ENCODE measurements at regions not wholly inside any gene's neighbourhood (a gene's known extent, or its start where the extent isn't known, plus 50 kb on each side); places are given as distances from the start of the nearest gene placed in this dataset.
"Not testable (repeated sequence)": the region's sequence is repeated elsewhere in the genome, so short reads cannot be mapped to it uniquely, and the experiment has no call there.

DNA sequence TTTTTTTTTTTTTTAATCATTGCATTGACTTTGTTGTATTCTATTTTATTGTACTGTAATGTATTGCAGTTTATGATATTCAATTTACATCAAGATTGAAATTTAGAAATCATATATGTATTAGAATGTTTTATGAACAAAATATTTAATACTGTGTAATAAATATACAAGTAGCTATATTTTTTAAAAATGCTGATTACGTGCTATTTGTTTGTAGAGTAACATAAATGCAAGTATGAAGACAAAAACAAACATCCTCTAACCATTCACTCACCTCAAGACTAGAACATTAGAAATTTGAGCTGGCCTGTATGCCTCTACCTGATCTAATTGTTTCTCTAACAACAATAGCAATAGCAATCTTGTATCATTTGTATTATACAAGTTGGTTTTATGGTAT is 290.3 kb downstream of the GATA3 start:
- in situ Hi-C loops (cut with MboI; ENCODE audit: low pct_unique_long_range_greater_than_20kb, low sequenced_read_pairs, unreplicated experiment) = no loop called here
- TF ChIP-seq, protein P1, sequence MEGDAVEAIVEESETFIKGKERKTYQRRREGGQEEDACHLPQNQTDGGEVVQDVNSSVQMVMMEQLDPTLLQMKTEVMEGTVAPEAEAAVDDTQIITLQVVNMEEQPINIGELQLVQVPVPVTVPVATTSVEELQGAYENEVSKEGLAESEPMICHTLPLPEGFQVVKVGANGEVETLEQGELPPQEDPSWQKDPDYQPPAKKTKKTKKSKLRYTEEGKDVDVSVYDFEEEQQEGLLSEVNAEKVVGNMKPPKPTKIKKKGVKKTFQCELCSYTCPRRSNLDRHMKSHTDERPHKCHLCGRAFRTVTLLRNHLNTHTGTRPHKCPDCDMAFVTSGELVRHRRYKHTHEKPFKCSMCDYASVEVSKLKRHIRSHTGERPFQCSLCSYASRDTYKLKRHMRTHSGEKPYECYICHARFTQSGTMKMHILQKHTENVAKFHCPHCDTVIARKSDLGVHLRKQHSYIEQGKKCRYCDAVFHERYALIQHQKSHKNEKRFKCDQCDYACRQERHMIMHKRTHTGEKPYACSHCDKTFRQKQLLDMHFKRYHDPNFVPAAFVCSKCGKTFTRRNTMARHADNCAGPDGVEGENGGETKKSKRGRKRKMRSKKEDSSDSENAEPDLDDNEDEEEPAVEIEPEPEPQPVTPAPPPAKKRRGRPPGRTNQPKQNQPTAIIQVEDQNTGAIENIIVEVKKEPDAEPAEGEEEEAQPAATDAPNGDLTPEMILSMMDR (IDR thresholded peaks at IDR 0.05; ENCODE audit: extremely low read depth, insufficient read depth, missing control alignments) = no peak
- no peak for DNase-seq (ENCODE audit: low spot score)

DNA sequence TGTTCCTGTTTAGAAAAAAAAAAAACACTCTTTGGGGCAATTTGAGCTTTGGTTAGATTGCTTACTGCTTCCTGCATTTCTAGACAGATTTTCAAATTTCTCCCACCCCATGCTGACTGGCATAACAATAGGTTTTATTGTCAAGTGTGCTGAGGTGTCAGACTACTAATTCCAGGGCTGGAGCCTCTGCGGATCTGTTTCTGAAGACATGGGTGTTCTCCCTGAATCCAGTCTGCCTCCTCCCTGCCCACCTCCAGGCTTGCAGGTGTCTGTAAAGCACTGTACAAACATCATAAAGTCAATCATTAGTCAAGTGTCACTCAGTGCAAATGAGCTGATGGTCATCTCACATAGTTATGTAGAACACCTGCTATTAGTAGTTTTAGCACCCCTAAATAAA is 292.4 kb downstream of the GATA3 start:
- DNase-seq (ENCODE audit: low spot score) = no peak
- in situ Hi-C loops (cut with MboI; ENCODE audit: low pct_unique_long_range_greater_than_20kb, low sequenced_read_pairs, unreplicated experiment) = no loop called here
- TF ChIP-seq, protein P1 (IDR thresholded peaks at IDR 0.05; ENCODE audit: extremely low read depth, insufficient read depth, missing control alignments) = no peak

DNA sequence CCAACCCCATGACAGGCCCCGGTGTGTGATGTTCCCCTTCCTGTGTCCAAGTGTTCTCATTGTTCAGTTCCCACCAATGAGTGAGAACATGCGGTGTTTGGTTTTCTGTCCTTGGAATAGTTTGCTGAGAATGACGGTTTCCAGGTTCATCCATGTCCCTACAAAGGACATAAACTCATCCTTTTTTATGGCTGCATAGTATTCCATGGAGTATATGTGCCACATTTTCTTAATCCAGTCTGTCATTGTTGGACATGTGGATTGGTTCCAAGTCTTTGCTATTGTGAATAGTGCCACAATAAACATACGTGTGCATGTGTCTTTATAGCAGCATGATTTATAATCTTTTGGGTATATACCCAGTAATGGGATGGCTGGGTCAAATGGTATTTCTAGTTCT is 293.1 kb downstream of the GATA3 start:
- in situ Hi-C loops (cut with MboI; ENCODE audit: low pct_unique_long_range_greater_than_20kb, low sequenced_read_pairs, unreplicated experiment); DNase-seq (ENCODE audit: low spot score): not testable (repeated sequence)

DNA sequence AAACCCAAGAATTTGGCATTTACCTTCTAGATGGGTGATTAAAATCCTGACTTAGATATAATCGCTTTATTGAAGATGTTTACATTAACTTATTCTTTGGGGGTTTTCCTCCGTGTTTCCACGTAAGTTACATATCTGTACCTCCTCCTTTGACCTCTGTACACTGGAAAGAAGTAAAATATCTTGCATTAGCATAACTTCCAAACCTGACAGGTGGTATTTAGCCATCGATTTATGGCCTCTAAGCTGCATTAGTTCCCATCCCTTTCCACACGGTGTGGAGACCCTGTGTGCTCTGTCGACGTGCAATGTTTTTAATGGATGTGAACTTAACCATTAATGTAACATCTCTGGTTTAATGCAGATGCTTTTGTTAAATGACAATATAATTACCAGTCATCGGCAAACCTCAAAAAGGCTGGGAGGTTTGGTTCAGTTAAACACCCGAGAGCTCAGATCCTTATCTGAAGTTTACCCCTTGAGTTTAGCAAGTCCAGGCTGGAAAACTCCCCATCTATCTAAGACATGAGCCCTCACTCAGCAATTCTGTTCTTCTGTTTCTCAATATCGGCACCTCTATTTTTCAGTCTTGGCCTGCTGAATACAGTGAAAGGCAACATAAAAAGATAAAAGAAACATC is 295.2 kb downstream of the GATA3 start:
- in situ Hi-C loops (cut with MboI; ENCODE audit: low pct_unique_long_range_greater_than_20kb, low sequenced_read_pairs, unreplicated experiment) = no loop called here
- TF ChIP-seq, protein P1 (IDR thresholded peaks at IDR 0.05; ENCODE audit: extremely low read depth, insufficient read depth, missing control alignments) = no peak
- DNase-seq (ENCODE audit: low spot score) = no peak

DNA sequence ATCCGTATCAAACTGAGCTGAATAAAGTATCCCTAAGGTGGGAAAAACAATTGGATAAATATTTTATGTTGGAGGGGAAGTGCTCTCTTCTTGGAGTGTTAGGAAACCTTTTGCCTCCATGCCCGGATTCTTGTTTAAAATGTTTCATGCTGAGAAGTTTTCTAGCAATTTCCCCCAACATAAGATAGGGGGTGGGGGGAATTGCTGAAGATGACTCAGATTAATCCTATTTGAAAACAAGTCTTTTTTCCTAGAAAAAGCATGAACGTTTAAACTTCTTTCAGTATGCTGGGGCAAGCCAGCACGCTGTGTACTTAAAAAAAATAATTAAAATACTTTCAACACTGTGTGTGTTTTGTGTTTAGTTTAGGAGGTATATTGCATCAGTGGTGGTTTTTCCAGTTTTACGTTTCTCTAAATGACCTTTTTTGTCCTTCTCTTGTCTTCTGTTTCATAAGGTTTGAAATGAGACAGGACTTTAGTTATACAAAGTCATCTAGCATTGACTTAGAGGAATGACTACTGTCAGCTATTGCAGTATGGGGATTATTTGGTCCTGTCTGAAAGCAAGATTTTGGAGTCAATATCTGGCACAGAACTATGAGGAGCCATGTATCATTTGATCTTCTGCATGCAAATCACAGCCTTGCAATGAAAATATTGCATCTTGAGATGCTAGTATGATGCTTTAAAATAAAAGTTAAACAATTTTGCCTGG is 295.9 kb downstream of the GATA3 start:
- DNase-seq (ENCODE audit: low spot score) = no peak
- in situ Hi-C loops (cut with MboI; ENCODE audit: low pct_unique_long_range_greater_than_20kb, low sequenced_read_pairs, unreplicated experiment) = no loop called here
- TF ChIP-seq, protein P1 (IDR thresholded peaks at IDR 0.05; ENCODE audit: extremely low read depth, insufficient read depth, missing control alignments) = no peak

DNA sequence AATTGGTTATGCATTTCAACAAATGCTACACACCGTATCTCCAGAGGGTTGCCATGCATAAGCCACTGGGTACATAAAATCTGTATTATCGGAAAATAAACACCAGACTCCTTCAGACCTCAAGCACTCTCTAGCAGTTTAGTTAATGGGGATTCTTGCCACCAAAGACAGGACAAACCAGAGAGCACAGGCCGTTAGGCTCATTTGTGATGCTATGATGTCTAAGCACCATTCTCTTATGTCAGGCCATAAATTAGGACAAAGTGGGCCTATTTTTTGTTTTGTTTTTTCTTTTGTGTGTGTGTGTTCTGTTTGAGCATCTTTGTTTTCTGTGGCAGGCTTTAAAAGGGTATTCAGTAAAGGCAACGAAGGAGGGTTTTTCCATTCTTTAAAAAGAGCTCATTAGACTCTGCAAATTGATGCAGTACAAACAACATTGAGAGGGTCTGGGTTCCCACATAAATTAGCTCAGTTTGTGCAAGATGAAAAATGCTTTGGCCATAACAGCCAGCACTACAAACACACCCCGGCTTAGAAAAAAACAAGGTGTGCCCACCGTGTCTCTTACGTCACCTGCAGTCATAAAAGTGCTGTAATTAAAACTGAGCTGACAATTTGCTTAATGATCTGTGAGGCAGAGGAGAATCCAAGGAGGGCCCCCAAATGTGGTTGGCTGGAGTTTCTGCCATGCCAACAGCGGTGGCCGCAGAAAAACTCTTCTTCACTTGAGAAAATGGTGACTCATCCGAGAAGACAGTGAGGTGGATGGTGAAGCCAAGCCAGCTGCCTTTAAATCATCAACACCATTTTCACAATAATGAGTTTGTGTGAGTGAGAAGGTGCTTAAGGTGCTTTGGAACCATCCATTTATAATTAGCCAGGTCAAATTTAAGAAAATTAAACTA is 297.9 kb downstream of the GATA3 start:
- TF ChIP-seq, protein P1 (IDR thresholded peaks at IDR 0.05; ENCODE audit: extremely low read depth, insufficient read depth, missing control alignments) = no peak
- in situ Hi-C loops (cut with MboI; ENCODE audit: low pct_unique_long_range_greater_than_20kb, low sequenced_read_pairs, unreplicated experiment) = no loop called here
- DNase-seq (ENCODE audit: low spot score) = no peak

Measured in GM13977 (cell line).